ENCODE measurements at regions not wholly inside any gene's neighbourhood (a gene's known extent, or its start where the extent isn't known, plus 50 kb on each side); places are given as distances from the start of the nearest gene placed in this dataset.

DNA sequence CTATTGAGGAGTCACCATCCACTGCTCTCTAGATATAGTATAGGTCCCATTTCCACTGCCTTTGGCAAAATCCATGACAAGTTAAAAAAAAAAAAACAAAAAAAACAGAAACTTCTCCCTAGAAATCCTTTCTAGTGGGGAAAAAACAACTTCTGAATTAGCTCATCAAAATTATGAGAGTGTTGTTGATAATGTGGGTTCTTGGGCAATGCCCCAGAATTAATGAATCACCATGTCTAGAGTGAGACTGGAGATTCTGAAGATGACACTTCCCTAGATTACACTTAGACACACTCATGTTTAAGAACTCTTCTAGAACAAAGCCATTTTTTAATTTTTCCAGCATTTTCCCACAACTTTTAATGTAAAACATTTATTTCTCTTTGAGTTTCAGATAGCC, 728.0 kb upstream of the C9orf72 start:
- DNase-seq (ENCODE audit: insufficient read length, low spot score): no peak
- TF ChIP-seq POLR2A (IDR thresholded peaks at IDR 0.05; ENCODE audit: low read depth, low read length): no peak
- no peak for FAIRE-seq

DNA sequence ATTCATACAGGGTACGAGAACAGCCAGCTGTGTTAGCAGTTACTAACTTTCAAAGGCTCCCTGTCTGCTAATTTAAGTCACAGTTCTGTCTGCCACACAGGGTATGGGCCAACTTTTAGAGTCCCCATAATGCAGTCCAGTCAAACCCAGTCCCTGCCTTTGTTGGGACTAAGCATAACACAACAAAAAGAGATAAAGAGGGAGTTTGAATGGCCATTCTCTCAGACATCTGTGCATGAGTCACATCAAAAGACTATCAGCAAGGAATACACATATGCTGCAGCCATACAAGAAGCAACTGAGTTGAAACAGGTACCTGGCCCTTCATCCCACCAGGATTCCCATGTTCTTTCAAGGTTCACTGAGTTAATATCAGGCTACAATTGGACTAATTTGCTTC, 744.5 kb upstream of the C9orf72 start:
- no peak for TF ChIP-seq POLR2A (IDR thresholded peaks at IDR 0.05; ENCODE audit: low read depth, low read length)
- FAIRE-seq (no peak), DNase-seq (ENCODE audit: insufficient read length, low spot score) (no peak)

DNA sequence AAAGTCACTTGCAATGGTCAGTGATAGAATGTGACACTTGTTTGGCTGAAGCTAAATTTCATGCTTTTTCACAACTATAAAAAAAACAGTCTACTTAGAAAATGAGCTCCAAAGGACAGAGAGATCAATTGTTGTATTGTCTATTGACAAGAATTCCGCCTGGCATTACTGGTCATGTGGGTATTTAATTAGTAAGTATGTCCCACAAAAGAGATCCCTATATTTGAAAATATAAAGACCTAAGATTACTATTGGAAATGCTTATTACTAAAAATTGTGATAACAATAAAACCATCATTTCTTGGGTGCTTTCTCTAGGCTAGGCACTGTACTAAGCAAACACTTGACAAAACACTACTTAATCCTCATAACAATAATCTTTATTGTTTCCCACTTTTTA, 745.2 kb upstream of the C9orf72 start:
- FAIRE-seq: no peak
- no peak for TF ChIP-seq POLR2A (IDR thresholded peaks at IDR 0.05; ENCODE audit: low read depth, low read length)
- DNase-seq (ENCODE audit: insufficient read length, low spot score): no peak

DNA sequence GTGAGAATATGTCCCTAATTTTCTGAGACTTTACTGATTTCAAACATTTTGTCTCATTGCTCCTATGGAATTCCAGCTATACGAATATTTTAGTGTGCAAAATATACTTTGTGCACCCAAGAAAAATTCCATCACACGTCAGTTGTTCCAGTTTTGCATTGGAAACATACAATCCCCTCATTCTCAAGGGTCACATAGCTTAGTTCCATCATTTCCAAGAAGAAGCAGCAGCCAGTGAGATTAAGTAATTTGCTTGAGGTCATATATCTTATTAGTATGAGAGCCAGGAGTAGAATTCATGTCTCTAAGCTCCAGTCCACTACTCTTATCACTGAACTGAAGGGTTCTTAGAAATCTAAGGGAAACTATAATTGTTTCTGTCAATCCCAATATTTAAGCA, 746.7 kb upstream of the C9orf72 start:
- no peak for FAIRE-seq
- no peak for TF ChIP-seq POLR2A (IDR thresholded peaks at IDR 0.05; ENCODE audit: low read depth, low read length)
- no peak for DNase-seq (ENCODE audit: insufficient read length, low spot score)

DNA sequence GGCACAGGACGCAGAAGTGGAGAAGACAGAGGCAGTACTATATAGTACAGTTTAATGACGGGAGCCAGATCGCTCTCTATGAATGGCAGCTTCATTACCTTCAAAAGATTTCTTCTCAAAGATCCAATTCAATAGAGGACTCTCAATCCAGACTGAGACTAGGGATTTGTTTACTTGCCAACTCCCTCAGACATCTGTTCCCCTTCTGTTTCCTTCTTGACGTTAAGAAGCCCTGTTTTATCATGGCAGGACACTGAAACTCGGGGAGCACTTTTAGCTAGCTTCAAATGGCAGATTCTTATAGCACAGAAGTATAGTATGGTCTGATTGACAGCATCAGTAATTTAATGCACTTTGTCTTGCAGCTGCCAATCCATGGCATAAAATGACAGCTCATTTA, 747.3 kb upstream of the C9orf72 start:
- FAIRE-seq: no peak
- no peak for DNase-seq (ENCODE audit: insufficient read length, low spot score)
- no peak for TF ChIP-seq POLR2A (IDR thresholded peaks at IDR 0.05; ENCODE audit: low read depth, low read length)

DNA sequence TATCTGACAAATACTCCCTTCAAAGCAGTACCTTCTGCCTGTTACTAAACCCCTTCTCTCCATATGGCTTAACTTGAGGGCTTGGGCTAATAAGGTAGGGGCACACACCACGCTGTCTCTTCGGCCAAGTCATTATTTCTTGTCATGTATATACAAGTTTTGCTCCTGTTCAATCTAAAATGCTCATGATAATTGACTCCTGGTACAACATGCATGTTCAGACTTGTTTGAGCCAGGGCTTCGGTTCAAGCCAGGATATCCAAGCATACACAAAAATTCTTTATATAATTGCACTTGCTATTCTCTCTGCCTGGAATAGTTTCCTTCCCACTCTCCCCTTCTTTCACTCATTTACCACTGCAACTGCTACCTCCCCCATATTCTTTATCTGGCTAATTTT, 756.0 kb upstream of the C9orf72 start:
- DNase-seq (ENCODE audit: insufficient read length, low spot score) (no peak), FAIRE-seq (no peak)
- TF ChIP-seq POLR2A (IDR thresholded peaks at IDR 0.05; ENCODE audit: low read depth, low read length): no peak

DNA sequence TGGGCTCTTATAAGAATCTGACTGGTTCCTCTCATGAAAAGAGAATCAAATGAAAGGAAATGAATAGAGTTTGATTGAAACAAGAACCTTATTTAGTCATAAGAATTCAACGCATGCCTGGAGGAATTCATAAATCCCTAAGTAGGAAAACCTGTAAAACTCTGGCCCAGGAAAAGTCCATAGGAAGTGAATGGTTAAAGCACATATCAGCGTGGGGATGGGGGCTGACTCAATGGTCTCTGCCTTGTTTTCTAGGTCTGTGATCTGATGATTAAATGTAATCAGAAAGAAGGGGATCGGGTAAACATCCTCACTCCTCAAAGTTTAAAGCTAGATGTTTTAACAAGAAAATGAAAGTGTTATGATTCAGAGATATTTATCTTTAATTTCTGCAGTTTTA, 759.4 kb upstream of the C9orf72 start:
- DNase-seq (ENCODE audit: insufficient read length, low spot score): no peak
- TF ChIP-seq POLR2A (IDR thresholded peaks at IDR 0.05; ENCODE audit: low read depth, low read length): no peak
- FAIRE-seq: no peak

DNA sequence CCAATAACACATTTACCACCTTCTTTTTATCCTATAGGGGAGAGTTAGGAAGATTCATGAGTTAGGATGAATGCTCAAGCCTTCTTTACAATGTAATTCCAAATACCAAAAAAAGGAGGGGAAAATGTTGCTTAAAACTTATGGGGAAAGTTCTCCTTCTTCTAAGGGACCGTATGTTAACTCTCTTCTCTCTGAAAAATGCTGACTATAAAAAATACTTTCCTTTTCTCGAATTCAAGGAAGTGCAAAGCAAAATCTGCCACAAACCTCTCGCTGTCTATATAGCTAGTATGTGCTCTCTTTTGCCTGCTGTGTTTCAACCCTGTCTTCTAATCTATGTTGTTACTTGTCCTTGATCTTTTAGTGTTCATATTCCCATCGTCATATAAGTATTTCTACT, 768.6 kb upstream of the C9orf72 start:
- FAIRE-seq: no peak
- no peak for DNase-seq (ENCODE audit: insufficient read length, low spot score)
- TF ChIP-seq POLR2A (IDR thresholded peaks at IDR 0.05; ENCODE audit: low read depth, low read length): no peak

DNA sequence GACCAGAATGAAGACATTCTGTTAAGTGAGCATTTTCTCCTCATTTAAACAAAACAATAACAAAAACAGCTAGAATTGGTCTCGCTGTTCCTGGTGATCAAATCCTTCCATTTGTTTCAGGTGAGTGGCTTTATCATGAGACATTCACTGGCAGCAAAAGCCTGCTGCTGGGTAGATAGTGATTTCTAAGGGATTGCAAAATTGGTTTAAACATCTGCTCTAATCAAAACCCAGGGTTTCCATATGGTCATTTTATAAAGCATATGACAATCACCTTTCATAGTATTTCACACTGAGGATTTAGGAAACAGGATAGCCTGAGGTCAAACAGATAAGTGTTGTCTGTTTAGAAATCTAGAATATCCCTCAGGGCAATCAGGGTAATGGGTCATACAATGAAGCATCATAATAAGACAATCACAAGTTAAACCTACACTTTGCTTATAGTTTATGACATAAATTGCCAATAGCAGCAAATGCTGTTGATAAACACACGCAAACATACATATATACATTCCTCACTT, 769.6 kb upstream of the C9orf72 start:
- no peak for TF ChIP-seq POLR2A (IDR thresholded peaks at IDR 0.05; ENCODE audit: low read depth, low read length)
- FAIRE-seq (no peak), DNase-seq (ENCODE audit: insufficient read length, low spot score) (no peak)

DNA sequence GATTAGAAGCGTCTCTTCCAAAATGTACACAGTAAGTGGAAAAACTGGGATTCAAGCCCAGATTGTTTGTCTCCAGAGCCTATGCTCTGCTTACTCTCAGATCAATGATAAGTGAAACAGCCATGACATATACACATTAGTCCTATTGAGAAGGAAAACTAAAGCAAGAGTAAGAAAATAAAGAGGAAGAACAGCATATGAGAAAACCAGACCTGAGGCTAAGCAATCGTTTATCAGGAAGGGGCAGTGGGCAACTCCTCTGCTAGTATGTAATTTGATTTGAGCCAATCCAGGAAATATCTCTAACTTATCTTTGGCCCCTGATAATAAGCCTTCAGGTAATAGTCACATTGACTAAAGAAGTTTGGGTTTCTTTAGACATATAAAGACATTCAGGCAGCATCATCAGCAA, 789.9 kb upstream of the C9orf72 start:
- no peak for DNase-seq (ENCODE audit: insufficient read length, low spot score)
- FAIRE-seq: no peak
- no peak for TF ChIP-seq POLR2A (IDR thresholded peaks at IDR 0.05; ENCODE audit: low read depth, low read length)

DNA sequence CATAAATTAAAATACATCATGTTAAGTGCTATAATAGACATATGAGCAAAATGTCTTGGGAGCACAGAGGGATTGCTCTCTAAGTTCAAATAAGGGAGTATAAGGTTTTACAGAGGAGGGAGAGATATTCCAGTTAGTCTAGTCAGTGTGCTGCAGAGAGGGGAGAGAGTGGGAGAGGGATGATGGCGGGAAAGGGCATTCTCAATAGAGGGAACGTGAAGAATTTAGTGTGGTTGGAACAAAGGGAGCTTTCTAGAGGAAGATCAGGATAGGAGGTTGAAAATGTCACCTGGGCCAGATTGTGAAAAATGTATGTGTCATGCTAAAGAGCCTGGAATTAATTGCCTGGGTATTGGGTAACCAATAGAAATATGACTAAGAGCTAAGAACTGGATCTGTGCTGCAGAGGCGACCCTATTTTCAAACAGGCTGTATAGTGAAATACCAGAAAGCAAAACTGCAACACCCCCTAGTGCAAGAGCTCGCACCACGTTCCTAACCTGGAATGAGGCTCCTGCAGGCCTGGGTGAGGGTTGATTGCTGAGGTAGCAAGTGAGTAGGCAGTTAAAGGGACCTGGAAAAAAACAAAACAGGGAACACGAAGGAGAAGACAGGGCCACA, 791.8 kb upstream of the C9orf72 start:
- DNase-seq (ENCODE audit: insufficient read length, low spot score) (no peak), FAIRE-seq (no peak)
- TF ChIP-seq POLR2A (IDR thresholded peaks at IDR 0.05; ENCODE audit: low read depth, low read length): no peak

DNA sequence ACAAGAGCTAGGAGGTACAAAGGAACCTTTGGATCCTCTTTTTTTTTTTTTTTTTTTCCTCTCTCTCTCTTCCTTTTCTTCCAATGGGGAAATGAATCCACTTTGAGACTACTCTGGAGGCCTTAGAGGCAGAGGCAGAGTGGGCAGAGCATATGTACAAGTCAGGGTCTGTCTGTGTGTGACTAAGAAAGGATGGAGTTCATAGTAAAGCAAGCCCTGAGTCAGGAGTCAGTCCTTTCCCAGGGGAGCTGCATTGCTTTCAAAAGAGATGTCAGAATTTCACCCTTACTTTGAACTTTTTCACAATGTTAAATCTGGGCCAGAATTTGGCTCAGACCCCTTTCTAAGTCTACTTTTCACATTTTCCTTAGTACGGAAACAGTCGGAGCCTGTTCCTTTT, 792.4 kb upstream of the C9orf72 start:
- no peak for FAIRE-seq
- no peak for DNase-seq (ENCODE audit: insufficient read length, low spot score)
- TF ChIP-seq POLR2A (IDR thresholded peaks at IDR 0.05; ENCODE audit: low read depth, low read length): no peak

DNA sequence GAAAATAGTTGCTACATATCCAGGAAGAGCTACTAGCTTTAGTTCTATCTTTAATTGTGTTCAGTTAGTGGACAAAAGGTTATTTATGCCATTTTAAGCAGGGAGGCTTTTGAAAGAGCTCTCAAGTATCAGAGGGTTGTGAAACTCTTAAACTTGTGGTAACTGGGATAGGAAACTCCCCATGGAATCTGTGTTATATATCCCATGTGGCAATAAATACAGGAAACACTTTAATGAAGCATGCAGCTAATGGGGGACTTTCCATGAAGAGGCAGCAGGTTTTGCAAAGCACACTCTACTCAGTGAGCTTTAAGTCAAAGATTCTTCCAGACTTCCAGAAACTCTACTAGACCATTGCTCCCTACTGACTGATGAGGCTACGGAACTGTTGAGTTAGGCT, 805.0 kb upstream of the C9orf72 start:
- FAIRE-seq (no peak), DNase-seq (ENCODE audit: insufficient read length, low spot score) (no peak)
- no peak for TF ChIP-seq POLR2A (IDR thresholded peaks at IDR 0.05; ENCODE audit: low read depth, low read length)

DNA sequence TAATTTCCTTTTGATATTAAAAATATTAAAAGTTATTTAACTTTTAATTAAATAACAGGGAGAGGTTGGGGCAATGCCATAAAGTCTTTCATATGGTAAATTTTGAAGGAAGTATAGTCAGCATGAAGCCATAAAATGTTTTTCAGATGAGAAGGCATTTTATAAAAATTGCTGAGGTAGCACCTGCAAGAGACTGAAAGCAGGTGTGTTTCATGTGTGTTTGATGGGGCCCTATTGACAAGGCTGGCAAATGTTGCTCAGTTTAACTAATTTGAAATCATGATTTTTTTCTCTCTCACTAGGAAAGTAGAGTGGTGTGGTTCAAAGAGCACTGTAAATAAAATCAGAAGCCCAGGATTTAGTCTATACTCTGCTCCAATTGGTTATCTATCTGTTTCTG, 805.8 kb upstream of the C9orf72 start:
- FAIRE-seq (no peak), DNase-seq (ENCODE audit: insufficient read length, low spot score) (no peak)
- TF ChIP-seq POLR2A (IDR thresholded peaks at IDR 0.05; ENCODE audit: low read depth, low read length): no peak

DNA sequence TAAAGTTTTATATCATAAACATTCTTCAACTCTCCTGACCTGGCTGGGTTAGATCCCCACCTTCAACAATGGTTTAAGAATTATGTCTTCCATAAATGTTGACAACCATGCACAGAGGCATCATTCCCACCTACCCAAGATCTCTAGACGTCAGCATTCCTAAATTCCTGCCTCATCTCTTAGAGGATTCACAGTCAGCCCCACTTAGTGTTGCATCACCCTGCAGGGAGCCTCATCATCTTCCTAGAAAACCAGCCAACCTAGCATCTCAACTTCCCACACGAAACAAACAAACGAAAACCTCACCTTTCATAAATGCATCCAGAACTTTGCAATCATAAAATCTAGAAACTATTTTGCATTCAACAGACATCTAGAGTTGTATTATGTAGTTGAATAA, 816.1 kb upstream of the C9orf72 start:
- DNase-seq (ENCODE audit: insufficient read length, low spot score) (no peak), FAIRE-seq (no peak)
- TF ChIP-seq POLR2A (IDR thresholded peaks at IDR 0.05; ENCODE audit: low read depth, low read length): no peak

DNA sequence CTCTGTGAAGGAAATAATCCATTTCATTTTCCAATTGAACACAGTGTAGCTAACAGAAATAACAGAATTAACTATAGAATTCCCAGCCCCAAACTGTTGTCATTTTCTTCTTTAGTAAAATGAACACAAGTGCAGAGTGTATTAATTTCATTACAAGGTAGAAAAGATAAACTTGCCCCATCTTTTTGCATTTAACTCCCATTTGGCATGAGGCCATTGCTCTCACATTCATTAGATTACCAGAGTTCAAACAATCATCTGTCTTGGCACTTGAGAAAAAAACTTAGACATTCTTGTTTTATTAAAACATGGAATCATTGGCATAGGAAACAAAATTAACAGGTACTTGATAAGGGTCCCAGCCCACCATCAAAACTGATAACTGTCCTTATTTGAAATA, 821.5 kb upstream of the C9orf72 start:
- TF ChIP-seq POLR2A (IDR thresholded peaks at IDR 0.05; ENCODE audit: low read depth, low read length): no peak
- no peak for DNase-seq (ENCODE audit: insufficient read length, low spot score)
- FAIRE-seq: no peak

All from H54 (cell line).